NCI-H748 (cell line): ENCODE measurements at regions not wholly inside any gene's neighbourhood (a gene's known extent, or its start where the extent isn't known, plus 50 kb on each side); places are given as distances from the start of the nearest gene placed in this dataset.
A peak's percentile ranks its signal among the peaks of the same experiment; 100 is the strongest.

Source experiments
- DNase-seq: peaks from one replicate; lab custom pipeline; 2025; ENCODE audit not compliant: unreplicated experiment; lab: John Stamatoyannopoulos, UW

- DNase-seq = no peak
These were observed 380.8 kb downstream of the BCOR start for GRCh38 chrX:39716802-39717540.

- DNase-seq = peak; percentile 33
These were observed 378.8 kb downstream of the BCOR start for GRCh38 chrX:39718981-39719380.

- DNase-seq = no peak
These were observed 376.8 kb downstream of the BCOR start for GRCh38 chrX:39720945-39721344.

- DNase-seq = no peak
These were observed 376.0 kb downstream of the BCOR start for GRCh38 chrX:39721566-39722279.

GRCh38 chrX:39724544-39724943, 373.2 kb downstream of the BCOR start:
- no peak for DNase-seq

- DNase-seq = peak; percentile 22
These were observed 372.6 kb downstream of the BCOR start for GRCh38 chrX:39725114-39725513.

- no peak for DNase-seq
These were observed 371.7 kb downstream of the BCOR start for GRCh38 chrX:39725928-39726619.

GRCh38 chrX:39726771-39727170, 371.0 kb downstream of the BCOR start:
- DNase-seq = peak; percentile 77

GRCh38 chrX:39728025-39728424, 369.7 kb downstream of the BCOR start:
- no peak for DNase-seq

GRCh38 chrX:39728852-39729598, 368.7 kb downstream of the BCOR start:
- no peak for DNase-seq

GRCh38 chrX:39729981-39730661, 367.6 kb downstream of the BCOR start:
- peak; percentile 8 for DNase-seq

- DNase-seq = peak; percentile 47
These were observed 367.0 kb downstream of the BCOR start for GRCh38 chrX:39730662-39731329.

GRCh38 chrX:39731330-39731667, 366.5 kb downstream of the BCOR start:
- no peak for DNase-seq

GRCh38 chrX:39731735-39732134, 366.0 kb downstream of the BCOR start:
- no peak for DNase-seq

- DNase-seq = no peak
These were observed 364.0 kb downstream of the BCOR start for GRCh38 chrX:39733745-39734144.

GRCh38 chrX:39734174-39734776, 363.5 kb downstream of the BCOR start:
- DNase-seq = no peak

GRCh38 chrX:39736216-39737211, 361.2 kb downstream of the BCOR start:
- no peak for DNase-seq

GRCh38 chrX:39739585-39739984, 358.2 kb downstream of the BCOR start:
- DNase-seq = no peak

GRCh38 chrX:39740078-39740477, 357.7 kb downstream of the BCOR start:
- no peak for DNase-seq
